NCI-H146 treated with DMSO at 0.1 percent for 48 hours (cell line): ENCODE measurements at regions not wholly inside any gene's neighbourhood (a gene's known extent, or its start where the extent isn't known, plus 50 kb on each side); places are given as distances from the start of the nearest gene placed in this dataset.

ENCODE experiments used
- DNase-seq: peaks from one replicate; lab custom pipeline; 2025; ENCODE audit not compliant: unreplicated experiment; lab: John Stamatoyannopoulos, UW

DNA sequence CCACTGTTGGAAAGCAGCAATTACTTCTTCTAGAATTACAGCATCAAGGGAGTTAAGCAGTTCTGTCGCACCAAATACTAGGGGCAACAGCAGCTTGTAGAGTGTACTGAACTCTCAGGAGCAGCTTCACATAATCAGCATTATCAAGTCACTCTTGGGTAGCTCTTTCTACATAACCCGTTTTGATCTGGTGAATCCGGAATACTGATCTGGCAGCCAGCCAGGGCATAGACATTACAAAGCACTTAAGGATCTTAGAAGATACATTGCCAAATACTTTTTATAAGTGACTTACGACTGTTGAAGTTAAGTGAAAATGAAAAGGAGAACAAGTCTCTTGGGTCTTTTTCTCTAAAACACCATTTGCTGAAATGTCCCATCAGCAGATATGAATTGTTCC lies 73.2 kb upstream of the NETO1 start:
- DNase-seq: no peak

DNA sequence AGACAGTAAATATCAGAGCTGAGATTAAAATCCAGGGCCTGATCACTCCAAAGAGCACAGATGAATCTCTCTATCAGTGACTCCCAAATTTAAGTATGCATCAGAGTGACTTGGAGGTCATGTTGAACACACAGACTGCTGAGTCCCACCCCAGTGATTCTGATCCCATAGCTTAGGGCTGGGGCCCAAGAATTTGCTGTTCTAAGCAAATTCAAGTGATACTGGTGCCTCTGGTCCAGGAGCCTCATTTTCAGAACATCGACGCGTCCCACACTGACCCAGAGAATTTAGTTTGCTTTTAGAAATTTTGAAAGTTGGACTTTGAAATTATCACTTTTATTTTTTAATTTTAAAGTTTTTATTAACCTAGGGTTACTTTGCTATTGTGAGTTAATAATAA lies 72.7 kb upstream of the NETO1 start:
- no peak for DNase-seq

DNA sequence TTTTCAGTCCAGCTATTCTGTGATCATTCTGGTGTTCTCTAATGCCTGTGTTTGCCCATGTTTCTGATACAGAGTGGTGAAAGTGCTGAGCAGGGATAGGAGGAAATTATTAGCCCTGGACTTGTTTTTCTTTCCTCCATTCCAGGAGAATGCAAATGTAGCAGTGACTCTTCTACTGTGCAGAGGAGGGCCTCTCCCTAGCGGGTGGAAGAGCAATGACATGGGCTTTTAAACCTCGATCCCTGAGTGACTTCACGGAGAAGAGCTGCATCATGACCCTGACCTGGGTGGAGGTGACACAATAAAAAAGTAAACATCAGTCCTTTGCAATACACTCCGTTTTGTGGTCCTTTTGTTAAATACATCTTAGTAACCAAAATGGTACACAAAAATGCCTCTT lies 68.0 kb upstream of the NETO1 start:
- DNase-seq: no peak

DNA sequence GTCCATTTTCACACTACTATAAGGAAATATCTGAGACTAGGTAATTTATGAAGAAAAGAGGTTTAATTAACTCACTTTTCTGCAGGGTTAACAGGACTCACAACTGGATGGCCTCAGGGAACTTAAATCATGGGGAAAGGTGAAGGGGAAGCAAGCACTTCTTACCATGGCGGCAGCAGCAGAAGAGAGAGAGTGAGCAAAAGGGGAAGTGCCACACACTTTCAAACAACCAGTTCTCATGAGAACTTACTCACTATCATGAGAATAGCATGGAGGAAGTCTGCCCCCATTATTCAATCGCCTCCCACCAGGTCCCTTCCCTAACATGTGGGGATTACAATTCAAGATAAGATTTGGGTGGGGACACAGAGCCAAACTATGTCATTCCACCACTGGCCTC lies 55.1 kb upstream of the NETO1 start:
- DNase-seq: no peak
